H9 (cell line): ENCODE measurements at regions not wholly inside any gene's neighbourhood (a gene's known extent, or its start where the extent isn't known, plus 50 kb on each side); places are given as distances from the start of the nearest gene placed in this dataset.

ENCODE experiments used
- DNase-seq: peaks from one replicate; pipeline ENCODE4 v3.0.0-alpha.2; 2017
- H2AFZ ChIP-seq: one replicate; pipeline ENCODE4 v1.6.1; 2013; ENCODE audit warnings: mild to moderate bottlenecking, low read length, control low read depth, moderate library complexity
- H2AK5ac ChIP-seq: 2 replicates; pipeline ENCODE4 v1.6.1; 2013; ENCODE audit warnings: low read length, control low read depth, mixed read lengths; ENCODE audit not compliant: insufficient read length
- H2BK120ac ChIP-seq: one replicate; pipeline ENCODE4 v1.6.1; 2013; ENCODE audit warnings: low read depth, mild to moderate bottlenecking, low read length, control low read depth, inconsistent platforms; ENCODE audit not compliant: poor library complexity, severe bottlenecking
- H2BK12ac ChIP-seq: 2 replicates; pipeline ENCODE4 v1.6.1; 2013; ENCODE audit warnings: low read length, control low read depth, mixed read lengths, low read depth; ENCODE audit not compliant: insufficient read length
- H2BK15ac ChIP-seq: 2 replicates; pipeline ENCODE4 v1.6.1; 2013; ENCODE audit warnings: low read depth, low read length, control low read depth
- H2BK20ac ChIP-seq: one replicate; pipeline ENCODE4 v1.6.1; 2013; ENCODE audit warnings: low read depth, mild to moderate bottlenecking, low read length, control low read depth, inconsistent platforms; ENCODE audit not compliant: poor library complexity, severe bottlenecking
- H2BK5ac ChIP-seq: 2 replicates; pipeline ENCODE4 v1.6.1; 2013; ENCODE audit warnings: low read length, control low read depth, mixed read lengths; ENCODE audit not compliant: insufficient read length
- H3K14ac ChIP-seq: 2 replicates; pipeline ENCODE4 v1.6.1; 2013; ENCODE audit warnings: low read length, control low read depth; ENCODE audit not compliant: insufficient read depth
- H3K18ac ChIP-seq: 2 replicates; pipeline ENCODE4 v1.6.1; 2013; ENCODE audit warnings: low read depth, mild to moderate bottlenecking, mixed read lengths, low read length, control low read depth; ENCODE audit not compliant: insufficient read length
- H3K23ac ChIP-seq: 2 replicates; pipeline ENCODE4 v1.6.1; 2013; ENCODE audit warnings: low read length, control low read depth, mixed read lengths, low read depth; ENCODE audit not compliant: insufficient read length
- H3K23me2 ChIP-seq: 2 replicates; pipeline ENCODE4 v1.6.1; 2013; ENCODE audit warnings: low read depth, mild to moderate bottlenecking, mixed read lengths, low read length, control low read depth; ENCODE audit not compliant: insufficient read length, poor library complexity, severe bottlenecking
- H3K27ac ChIP-seq: 2 replicates; pipeline ENCODE4 v1.5.1; 2013; ENCODE audit warnings: low read length, control low read depth, mixed read lengths, low read depth; ENCODE audit not compliant: insufficient read length
- H3K27me3 ChIP-seq: 2 replicates; pipeline ENCODE4 v1.6.1; 2013; ENCODE audit warnings: low read length, control low read depth, inconsistent platforms; ENCODE audit not compliant: insufficient read depth
- H3K4ac ChIP-seq: 2 replicates; pipeline ENCODE4 v1.6.1; 2013; ENCODE audit warnings: low read depth, mild to moderate bottlenecking, control low read depth, inconsistent platforms, low read length, moderate library complexity
- H3K4me1 ChIP-seq: 2 replicates; pipeline ENCODE4 v1.6.1; 2013; ENCODE audit warnings: low read length, control low read depth, inconsistent platforms; ENCODE audit not compliant: insufficient read depth
- H3K4me2 ChIP-seq: 2 replicates; pipeline ENCODE4 v1.6.1; 2013; ENCODE audit warnings: low read length, control low read depth, mixed read lengths; ENCODE audit not compliant: insufficient read length, insufficient read depth
- H3K56ac ChIP-seq: 2 replicates; pipeline ENCODE4 v1.6.1; 2013; ENCODE audit warnings: low read depth, mild to moderate bottlenecking, mixed read lengths, low read length, control low read depth; ENCODE audit not compliant: insufficient read length
- H3K79me1 ChIP-seq: 2 replicates; pipeline ENCODE4 v1.6.1; 2013; ENCODE audit warnings: low read depth, mild to moderate bottlenecking, moderate library complexity, low read length, control low read depth, inconsistent platforms; ENCODE audit not compliant: insufficient read depth, poor library complexity, severe bottlenecking
- H3K79me2 ChIP-seq: 2 replicates; pipeline ENCODE4 v1.6.1; 2013; ENCODE audit warnings: low read length, control low read depth, inconsistent platforms; ENCODE audit not compliant: insufficient read depth
- H3K9ac ChIP-seq: 2 replicates; pipeline ENCODE4 v1.6.1; 2013; ENCODE audit warnings: low read length, control low read depth, mixed read lengths; ENCODE audit not compliant: insufficient read length; ENCODE audit errors: extremely low read depth
- H3K9me3 ChIP-seq: one replicate; pipeline ENCODE4 v1.6.1; 2013; ENCODE audit warnings: low read depth, low read length, inconsistent platforms; ENCODE audit not compliant: control insufficient read depth
- H3T11ph ChIP-seq: one replicate; pipeline ENCODE4 v1.6.1; 2013; ENCODE audit warnings: mild to moderate bottlenecking, low read length, control low read depth, inconsistent platforms
- H4K20me1 ChIP-seq: one replicate; pipeline ENCODE4 v1.6.1; 2013; ENCODE audit not compliant: control insufficient read depth, insufficient read length, insufficient read depth
- H4K5ac ChIP-seq: 2 replicates; pipeline ENCODE4 v1.6.1; 2013; ENCODE audit warnings: low read depth, mild to moderate bottlenecking, mixed read lengths, low read length, control low read depth; ENCODE audit not compliant: insufficient read length
- H4K8ac ChIP-seq: replicated peaks from 2 replicates; pipeline ENCODE4 v1.6.1; 2013; ENCODE audit warnings: low read length, control low read depth, mixed read lengths, low read depth; ENCODE audit not compliant: insufficient read length
- H4K91ac ChIP-seq: 2 replicates; pipeline ENCODE4 v1.6.1; 2013; ENCODE audit warnings: low read depth, mild to moderate bottlenecking, moderate library complexity, mixed read lengths, low read length, control low read depth; ENCODE audit not compliant: insufficient read length
- H3K27ac Mint-ChIP-seq, 3 experiments: 2 replicates in 2 of 3; 3 replicates in 1 of 3; pipeline ENCODE4 v1.8.0; 2020 to 2021; ENCODE audit warnings: mixed read lengths in 3 of 3, mild to moderate bottlenecking in 1 of 3, moderate library complexity in 1 of 3
- H3K27me3 Mint-ChIP-seq: 2 replicates; pipeline ENCODE4 v1.8.0; 2021; ENCODE audit warnings: low read depth, mild to moderate bottlenecking, moderate library complexity, mixed read lengths
- H3K36me3 Mint-ChIP-seq, 3 experiments: 2 replicates in 2 of 3; 3 replicates in 1 of 3; pipeline ENCODE4 v1.8.0; 2020 to 2021; ENCODE audit warnings: low read depth in 3 of 3, mixed read lengths in 3 of 3; ENCODE audit not compliant: insufficient read depth in 1 of 3
- H3K4me1 Mint-ChIP-seq, 2 experiments: 2 replicates each; pipeline ENCODE4 v1.8.0; 2020; ENCODE audit warnings: mixed read lengths in 2 of 2
- H3K4me3 Mint-ChIP-seq, 2 experiments: 2 replicates in 1 of 2; 3 replicates in 1 of 2; pipeline ENCODE4 v1.8.0; 2020 to 2021; ENCODE audit warnings: mild to moderate bottlenecking in 2 of 2, mixed read lengths in 2 of 2, moderate library complexity in 1 of 2
- H3K9me3 Mint-ChIP-seq, 2 experiments: 2 replicates in 1 of 2; 3 replicates in 1 of 2; pipeline ENCODE4 v1.8.0; 2020; ENCODE audit warnings: mild to moderate bottlenecking in 2 of 2, mixed read lengths in 2 of 2, moderate library complexity in 1 of 2
- CTCF ChIP-seq: fragments of 200-600 bp; sonication (generic); conservative IDR thresholded peaks from 3 replicates; pipeline ENCODE4 v1.8.0; 2021; ENCODE audit warnings: antibody characterized with exemption, mild to moderate bottlenecking
- WGBS: extraction: QIAGEN DNeasy Blood & Tissue Kit; methylation state at CpG from one replicate; pipeline ENCODE4 v1.1.7; 2013; ENCODE audit warnings: missing lambda C conversion rate, low lambda C conversion rate, mixed read lengths; ENCODE audit not compliant: insufficient read length; ENCODE audit errors: extremely low coverage; 5-methylcytosine and 5-hydroxymethylcytosine counted together

GRCh38 chr11:42772886-42773285 is 538.9 kb upstream of the API5 start:
- Histone ChIP-seq H3K27me3 (no peaks in the 10 kb centered on the region), H4K20me1 (no peaks in the 10 kb centered on the region), H2BK12ac (no peak overlapping the region), H3K79me1 (no peaks in the 10 kb centered on the region), H3K23me2 (no peaks in the 10 kb centered on the region), H4K8ac (no peak overlapping the region), H2BK120ac (no peak overlapping the region), H3K14ac (no peak overlapping the region), H3K4me1 (no peaks in the 10 kb centered on the region), H3K79me2 (no peaks in the 10 kb centered on the region), H2AK5ac (no peak overlapping the region), H3K56ac (no peak overlapping the region), H3T11ph (no peak overlapping the region), H3K27ac (no peak overlapping the region), H2BK5ac (no peak overlapping the region), H3K4ac (no peak overlapping the region), H3K23ac (no peak overlapping the region), H2BK15ac (no peak overlapping the region), H4K5ac (no peak overlapping the region), H3K4me2 (no peak overlapping the region), H4K91ac (no peak overlapping the region), H3K18ac (no peak overlapping the region), H2BK20ac (no peak overlapping the region), H2AFZ (no peak overlapping the region), H3K9me3 (no peaks in the 10 kb centered on the region), H3K9ac (no peak overlapping the region)
- Mint-ChIP-seq H3K4me1 (no peaks in the 10 kb centered on the region), H3K27me3 (no peaks in the 10 kb centered on the region), H3K27ac (no peak overlapping the region), H3K4me3 (no peak overlapping the region), H3K36me3 (no peaks in the 10 kb centered on the region), H3K9me3 (no peaks in the 10 kb centered on the region; a peak in 2 of 5 replicates)
- no peak for TF ChIP-seq CTCF
- no peak for DNase-seq
- WGBS = no CpG with 5 or more reads among the region's 5 CpGs
